H1 (cell line): ENCODE measurements at regions not wholly inside any gene's neighbourhood (a gene's known extent, or its start where the extent isn't known, plus 50 kb on each side); places are given as distances from the start of the nearest gene placed in this dataset.

ENCODE experiments used
- CBX5 ChIP-seq: fragments of 300-800, 300-1000 bp; sonication (generic); IDR thresholded peaks from 2 replicates; pipeline ENCODE4 v1.7.1; 2016; ENCODE audit warnings: antibody characterized with exemption, low read length, low read depth
- EP300 ChIP-seq, 2 experiments: IDR thresholded peaks; 1 replicate in 1 of 2; 2 replicates in 1 of 2; pipeline ENCODE4 v1.6.1; 2011 to 2012; ENCODE audit warnings: low read depth in 2 of 2, low read length in 2 of 2, mild to moderate bottlenecking in 2 of 2, borderline replicate concordance in 1 of 2, inconsistent platforms in 1 of 2, moderate library complexity in 1 of 2
- NRF1 ChIP-seq: IDR thresholded peaks from 2 replicates; pipeline ENCODE4 v1.6.1; 2011; ENCODE audit warnings: mild to moderate bottlenecking, low read depth, low read length, improper control_type of control experiment
- POU5F1 ChIP-seq: IDR thresholded peaks from 2 replicates; pipeline ENCODE4 v1.6.1; 2011; ENCODE audit warnings: low read depth, mild to moderate bottlenecking, low read length, moderate library complexity
- TF ChIP-seq, protein P1 (sequence below): IDR thresholded peaks from 2 replicates; pipeline ENCODE4 v1.6.1; 2012; ENCODE audit warnings: low read length, inconsistent platforms

DNA sequence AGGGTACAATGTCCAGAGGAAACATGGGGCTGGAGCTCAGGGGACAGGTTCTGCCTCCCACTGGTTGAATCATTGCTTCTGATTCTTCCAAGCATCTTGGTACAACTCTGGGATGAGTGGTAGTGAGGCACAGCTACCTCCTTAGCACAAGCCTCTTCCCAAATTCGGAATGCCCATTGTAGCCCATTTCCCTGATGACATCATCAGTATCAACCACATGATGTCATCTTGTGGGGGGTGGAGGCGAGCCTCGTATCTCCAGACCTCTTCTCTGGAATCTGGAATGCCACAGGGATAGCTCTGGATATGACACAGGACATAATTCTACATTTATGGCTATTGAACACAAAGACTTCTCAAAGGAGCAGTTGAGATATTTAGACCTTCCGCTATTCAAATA, 715.2 kb downstream of the RNF144A start (continued):
- TF ChIP-seq CBX5 = no peak
- TF ChIP-seq NRF1 = no peak
- TF ChIP-seq POU5F1 = no peak
- TF ChIP-seq EP300 (IDR thresholded peaks at IDR 0.05; ENCODE audit: borderline replicate concordance in 1 of 2, low read depth in 2 of 2, low read length in 2 of 2) = no peak
- TF ChIP-seq, protein P1, sequence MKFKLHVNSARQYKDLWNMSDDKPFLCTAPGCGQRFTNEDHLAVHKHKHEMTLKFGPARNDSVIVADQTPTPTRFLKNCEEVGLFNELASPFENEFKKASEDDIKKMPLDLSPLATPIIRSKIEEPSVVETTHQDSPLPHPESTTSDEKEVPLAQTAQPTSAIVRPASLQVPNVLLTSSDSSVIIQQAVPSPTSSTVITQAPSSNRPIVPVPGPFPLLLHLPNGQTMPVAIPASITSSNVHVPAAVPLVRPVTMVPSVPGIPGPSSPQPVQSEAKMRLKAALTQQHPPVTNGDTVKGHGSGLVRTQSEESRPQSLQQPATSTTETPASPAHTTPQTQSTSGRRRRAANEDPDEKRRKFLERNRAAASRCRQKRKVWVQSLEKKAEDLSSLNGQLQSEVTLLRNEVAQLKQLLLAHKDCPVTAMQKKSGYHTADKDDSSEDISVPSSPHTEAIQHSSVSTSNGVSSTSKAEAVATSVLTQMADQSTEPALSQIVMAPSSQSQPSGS = no peak
